ENCODE measurements at regions not wholly inside any gene's neighbourhood (a gene's known extent, or its start where the extent isn't known, plus 50 kb on each side); places are given as distances from the start of the nearest gene placed in this dataset.

DNA sequence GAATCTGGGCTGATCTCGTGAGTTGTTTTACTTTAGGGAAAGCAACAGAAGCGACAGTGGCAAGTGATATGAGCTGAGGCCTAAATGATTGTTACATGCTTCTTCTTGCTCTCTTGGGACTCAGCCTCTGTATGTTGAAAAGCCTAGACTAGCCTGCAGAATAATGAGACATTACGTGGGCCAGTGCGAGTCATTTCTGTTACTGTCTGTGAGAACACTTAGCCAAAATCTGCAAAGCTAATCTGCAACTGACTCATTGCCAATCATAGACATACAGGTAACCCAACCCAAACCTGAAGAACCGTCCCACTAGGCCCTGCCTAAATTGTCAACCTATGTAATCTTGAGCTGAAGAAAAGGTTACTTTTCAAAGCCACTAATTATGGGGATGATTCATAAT, 77.4 kb upstream of the F13A1 start:
- H3K9ac ChIP-seq (ENCODE audit: low read depth in 1 of 2, low read length in 2 of 2) = no peak overlapping the region
- TF ChIP-seq, protein P1, sequence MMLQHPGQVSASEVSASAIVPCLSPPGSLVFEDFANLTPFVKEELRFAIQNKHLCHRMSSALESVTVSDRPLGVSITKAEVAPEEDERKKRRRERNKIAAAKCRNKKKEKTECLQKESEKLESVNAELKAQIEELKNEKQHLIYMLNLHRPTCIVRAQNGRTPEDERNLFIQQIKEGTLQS (IDR thresholded peaks at IDR 0.05) = no peak
- TF ChIP-seq NR2F2 (IDR thresholded peaks at IDR 0.05) = no peak
- no peak for TF ChIP-seq SP1 (IDR thresholded peaks at IDR 0.05)
- no peak for TF ChIP-seq TAF1 (conservative IDR thresholded peaks at IDR 0.05)
- TF ChIP-seq, protein P2, sequence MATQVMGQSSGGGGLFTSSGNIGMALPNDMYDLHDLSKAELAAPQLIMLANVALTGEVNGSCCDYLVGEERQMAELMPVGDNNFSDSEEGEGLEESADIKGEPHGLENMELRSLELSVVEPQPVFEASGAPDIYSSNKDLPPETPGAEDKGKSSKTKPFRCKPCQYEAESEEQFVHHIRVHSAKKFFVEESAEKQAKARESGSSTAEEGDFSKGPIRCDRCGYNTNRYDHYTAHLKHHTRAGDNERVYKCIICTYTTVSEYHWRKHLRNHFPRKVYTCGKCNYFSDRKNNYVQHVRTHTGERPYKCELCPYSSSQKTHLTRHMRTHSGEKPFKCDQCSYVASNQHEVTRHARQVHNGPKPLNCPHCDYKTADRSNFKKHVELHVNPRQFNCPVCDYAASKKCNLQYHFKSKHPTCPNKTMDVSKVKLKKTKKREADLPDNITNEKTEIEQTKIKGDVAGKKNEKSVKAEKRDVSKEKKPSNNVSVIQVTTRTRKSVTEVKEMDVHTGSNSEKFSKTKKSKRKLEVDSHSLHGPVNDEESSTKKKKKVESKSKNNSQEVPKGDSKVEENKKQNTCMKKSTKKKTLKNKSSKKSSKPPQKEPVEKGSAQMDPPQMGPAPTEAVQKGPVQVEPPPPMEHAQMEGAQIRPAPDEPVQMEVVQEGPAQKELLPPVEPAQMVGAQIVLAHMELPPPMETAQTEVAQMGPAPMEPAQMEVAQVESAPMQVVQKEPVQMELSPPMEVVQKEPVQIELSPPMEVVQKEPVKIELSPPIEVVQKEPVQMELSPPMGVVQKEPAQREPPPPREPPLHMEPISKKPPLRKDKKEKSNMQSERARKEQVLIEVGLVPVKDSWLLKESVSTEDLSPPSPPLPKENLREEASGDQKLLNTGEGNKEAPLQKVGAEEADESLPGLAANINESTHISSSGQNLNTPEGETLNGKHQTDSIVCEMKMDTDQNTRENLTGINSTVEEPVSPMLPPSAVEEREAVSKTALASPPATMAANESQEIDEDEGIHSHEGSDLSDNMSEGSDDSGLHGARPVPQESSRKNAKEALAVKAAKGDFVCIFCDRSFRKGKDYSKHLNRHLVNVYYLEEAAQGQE (IDR thresholded peaks at IDR 0.05) = no peak
- TF ChIP-seq GABPA (IDR thresholded peaks at IDR 0.05 in 1 of 2, conservative IDR thresholded peaks at IDR 0.05 in 1 of 2) = no peak
- TF ChIP-seq YY1 (IDR thresholded peaks at IDR 0.05) = no peak

DNA sequence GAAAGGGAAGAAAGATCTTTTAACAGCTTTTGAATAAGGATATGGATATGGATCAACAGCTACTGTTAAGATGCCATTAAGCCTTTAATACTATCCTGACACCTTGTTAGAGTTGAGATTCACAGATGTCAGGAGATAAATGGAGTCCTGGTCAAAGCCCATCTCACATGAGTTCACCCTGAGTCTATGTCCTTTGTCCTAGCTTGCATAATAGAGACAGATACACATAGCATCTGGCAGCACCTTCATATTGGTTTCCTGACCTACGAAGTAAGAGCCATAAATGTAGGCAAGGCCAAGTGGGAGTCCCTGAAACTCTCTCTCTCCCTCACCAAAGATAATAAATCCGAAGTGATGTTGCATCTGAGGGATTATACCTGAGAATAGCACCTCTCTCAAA, 79.1 kb upstream of the F13A1 start:
- Histone ChIP-seq H3K36me3 (ENCODE audit: control insufficient read depth in 4 of 4, insufficient read depth in 3 of 4, low read depth in 1 of 4, low read length in 3 of 4) (no peaks in the 10 kb centered on the region), H3K9ac (ENCODE audit: low read depth in 1 of 2, low read length in 2 of 2) (no peak overlapping the region), H3K4me3 (ENCODE audit: low read depth in 1 of 3, low read length in 3 of 3) (no peak overlapping the region), H3K9me3 (ENCODE audit: control insufficient read depth in 4 of 4, low read length in 3 of 4) (no peaks in the 10 kb centered on the region), H3K27ac (ENCODE audit: low read depth in 1 of 2, low read length in 2 of 2) (no peak overlapping the region), H3K4me1 (ENCODE audit: control insufficient read depth in 4 of 4, insufficient read depth in 4 of 4, low read length in 3 of 4) (peaks cover 0 to 13% (median 2%) of the 10 kb centered on the region in 4 donors), H3K27me3 (ENCODE audit: control insufficient read depth in 4 of 4, insufficient read depth in 4 of 4, low read length in 3 of 4) (no peaks in the 10 kb centered on the region)
- no peak for DNase-seq (ENCODE audit: low spot score)
- 41% methylated on average over 2 of the region's 2 CpGs for WGBS
- TF ChIP-seq HNF4A (conservative IDR thresholded peaks at IDR 0.05) (peak in 1 of 2 donors; percentile 70), CTCF (IDR thresholded peaks at IDR 0.05; ENCODE audit: low read depth, low read length, missing input control) (no peak), RXRA (IDR thresholded peaks at IDR 0.05) (peak in 1 of 2 donors; percentile 56), YY1 (IDR thresholded peaks at IDR 0.05) (peak; percentile 46), SP1 (IDR thresholded peaks at IDR 0.05) (no peak)

More for the DNA sequence above, 77.4 kb upstream of the F13A1 start:
- Histone ChIP-seq H3K27me3 (ENCODE audit: control insufficient read depth in 4 of 4, insufficient read depth in 4 of 4, low read length in 3 of 4) (no peaks in the 10 kb centered on the region), H3K9me3 (ENCODE audit: control insufficient read depth in 4 of 4, low read length in 3 of 4) (no peaks in the 10 kb centered on the region), H3K36me3 (ENCODE audit: control insufficient read depth in 4 of 4, insufficient read depth in 3 of 4, low read depth in 1 of 4, low read length in 3 of 4) (no peaks in the 10 kb centered on the region), H3K27ac (ENCODE audit: low read depth in 1 of 2, low read length in 2 of 2) (no peak overlapping the region), H3K4me3 (ENCODE audit: low read depth in 1 of 3, low read length in 3 of 3) (no peak overlapping the region), H3K4me1 (ENCODE audit: control insufficient read depth in 4 of 4, insufficient read depth in 4 of 4, low read length in 3 of 4) (peaks cover 0 to 13% (median 2%) of the 10 kb centered on the region in 4 donors)
- WGBS = 97% methylated on average over 5 of the region's 5 CpGs
- DNase-seq (ENCODE audit: low spot score) = no peak

- H3K4me1 ChIP-seq (ENCODE audit: control insufficient read depth in 4 of 4, insufficient read depth in 4 of 4, low read length in 3 of 4) = peaks cover 0 to 18% (median 12%) of the 10 kb centered on the region in 4 donors
- no peaks in the 10 kb centered on the region for H3K27me3 ChIP-seq (ENCODE audit: control insufficient read depth in 4 of 4, insufficient read depth in 4 of 4, low read length in 3 of 4)
- no peak overlapping the region for H3K4me3 ChIP-seq (ENCODE audit: low read depth in 1 of 3, low read length in 3 of 3)
- H3K9ac ChIP-seq (ENCODE audit: low read depth in 1 of 2, low read length in 2 of 2) = no peak overlapping the region
- H3K36me3 ChIP-seq (ENCODE audit: control insufficient read depth in 4 of 4, insufficient read depth in 3 of 4, low read depth in 1 of 4, low read length in 3 of 4) = no peaks in the 10 kb centered on the region
- 94% methylated on average over 1 of the region's 1 CpG for WGBS
- no peak for DNase-seq (ENCODE audit: low spot score)
- no peaks in the 10 kb centered on the region for H3K9me3 ChIP-seq (ENCODE audit: control insufficient read depth in 4 of 4, low read length in 3 of 4)
- no peak overlapping the region for H3K27ac ChIP-seq (ENCODE audit: low read depth in 1 of 2, low read length in 2 of 2)
- TF ChIP-seq ZBTB33 (IDR thresholded peaks at IDR 0.05) = no peak
- no peak for TF ChIP-seq HNF4A (conservative IDR thresholded peaks at IDR 0.05)
- TF ChIP-seq HNF4G (IDR thresholded peaks at IDR 0.05) = no peak
- no peak for TF ChIP-seq MAX (IDR thresholded peaks at IDR 0.05)
- TF ChIP-seq JUND (IDR thresholded peaks at IDR 0.05) = no peak
- TF ChIP-seq FOXA2 (IDR thresholded peaks at IDR 0.05) = no peak
- no peak for TF ChIP-seq CTCF (IDR thresholded peaks at IDR 0.05; ENCODE audit: low read depth, low read length, missing input control)
- TF ChIP-seq RAD21 (IDR thresholded peaks at IDR 0.05) = no peak
- TF ChIP-seq SP1 (IDR thresholded peaks at IDR 0.05) = no peak
- TF ChIP-seq, protein P1 (IDR thresholded peaks at IDR 0.05) = no peak
- TF ChIP-seq GABPA (IDR thresholded peaks at IDR 0.05 in 1 of 2, conservative IDR thresholded peaks at IDR 0.05 in 1 of 2) = no peak
Measured at GRCh38 chr6:6401401-6401800, 80.9 kb upstream of the F13A1 start.

All from liver (tissue), 8 donors.